GM21528 (cell line): ENCODE measurements at regions not wholly inside any gene's neighbourhood (a gene's known extent, or its start where the extent isn't known, plus 50 kb on each side); places are given as distances from the start of the nearest gene placed in this dataset.
"Not testable (repeated sequence)": the region's sequence is repeated elsewhere in the genome, so short reads cannot be mapped to it uniquely, and the experiment has no call there.

ENCODE experiments used
- ATAC-seq: cut with Tn5 transposase; IDR thresholded peaks from one replicate; pipeline ENCODE4 v1.9.1; 2021; ENCODE audit warnings: mild to moderate bottlenecking, moderate library complexity; ENCODE audit not compliant: unreplicated experiment, low FRiP score

DNA sequence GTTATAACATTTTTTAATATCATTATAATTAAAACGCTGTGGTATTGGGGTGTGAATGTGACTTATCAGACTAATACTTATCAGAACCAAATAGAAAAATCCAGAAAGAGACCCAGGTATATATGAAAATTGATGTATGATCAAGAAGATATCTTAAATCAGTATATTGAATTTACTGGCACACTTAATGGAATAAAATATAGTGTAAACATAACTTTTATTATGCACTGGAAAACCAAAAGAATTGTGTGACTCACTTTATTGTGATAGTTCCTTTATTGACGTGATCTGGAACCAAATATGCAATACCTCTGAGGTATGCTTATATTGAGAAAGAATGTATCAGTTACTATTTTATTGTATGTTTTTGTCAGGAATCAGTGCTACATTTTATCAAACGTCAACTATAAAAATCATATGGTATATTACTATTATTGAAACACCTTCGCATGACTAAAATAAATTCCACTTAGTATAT, 250.7 kb upstream of the SPOPL start:
- not testable (repeated sequence) for ATAC-seq

DNA sequence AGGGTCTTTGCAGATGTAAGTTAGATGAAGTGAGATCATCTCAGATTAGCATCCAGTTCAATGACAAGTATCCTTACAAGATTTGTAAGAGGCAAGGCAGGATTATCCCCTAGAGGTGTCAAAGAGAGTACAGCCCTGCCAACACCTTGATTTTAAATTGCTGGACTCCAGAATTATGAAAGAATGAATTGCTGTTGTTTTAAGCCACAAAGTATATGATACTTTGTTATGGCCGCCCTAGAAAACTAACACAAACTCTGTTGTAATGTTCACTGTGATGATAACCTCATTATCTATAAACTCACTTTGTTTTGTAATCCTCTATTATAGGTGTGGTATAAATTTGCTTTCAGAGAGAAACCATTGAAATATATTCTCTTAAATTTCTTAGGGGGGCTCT, 249.0 kb upstream of the SPOPL start:
- no peak for ATAC-seq

DNA sequence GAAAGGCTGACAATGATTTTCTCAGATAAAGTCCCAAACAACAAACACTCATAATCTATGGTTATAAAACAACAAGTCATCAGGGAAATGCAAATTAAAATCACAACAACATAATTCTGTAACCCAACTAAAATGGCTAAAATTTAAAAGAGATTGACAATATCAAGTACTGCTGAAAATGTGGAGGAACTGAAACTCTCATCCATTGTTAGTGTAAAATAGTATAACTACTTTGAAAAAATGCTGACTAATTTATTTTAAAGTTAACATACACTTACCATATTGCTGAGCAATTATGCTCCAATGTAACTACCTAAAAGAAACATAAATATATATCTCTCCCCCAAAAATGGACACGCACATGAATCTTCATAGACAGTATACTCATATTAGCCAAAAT, 245.9 kb upstream of the SPOPL start:
- ATAC-seq, result no peak

DNA sequence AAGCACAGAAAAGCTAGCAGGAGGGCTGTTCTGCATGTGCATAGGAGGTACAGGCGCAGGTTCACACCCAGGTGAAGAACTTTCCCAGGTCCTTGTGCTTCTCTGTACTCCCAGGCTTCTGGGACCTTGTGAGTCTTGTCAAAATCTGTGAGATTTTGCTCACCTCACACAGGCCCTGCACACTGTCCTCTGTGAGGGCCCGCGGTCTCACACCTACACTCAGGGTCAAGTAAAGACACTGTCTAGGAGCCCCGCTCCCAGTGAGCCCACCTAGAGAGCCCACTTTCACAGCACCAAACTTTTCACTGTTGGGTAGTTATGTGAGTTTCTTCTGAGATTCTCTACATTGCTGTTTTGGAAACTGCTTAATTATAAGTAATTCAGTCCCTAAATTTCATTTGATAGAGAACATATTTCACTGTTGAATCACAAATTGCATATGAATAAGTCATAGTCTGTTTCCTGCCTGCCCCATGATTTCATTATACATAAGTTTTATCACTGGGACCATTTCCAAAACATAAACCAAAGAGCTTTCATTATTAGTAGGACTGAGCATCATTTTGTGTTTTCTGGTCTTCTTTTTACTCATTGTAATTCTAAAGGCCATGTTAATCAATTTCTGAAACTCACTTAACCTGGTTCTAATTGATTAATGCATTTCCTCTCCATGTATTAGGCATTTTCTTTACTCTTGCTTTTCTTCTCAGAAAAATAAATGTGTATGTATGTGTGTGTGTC, 234.2 kb upstream of the SPOPL start:
- ATAC-seq, result peak; percentile 83

DNA sequence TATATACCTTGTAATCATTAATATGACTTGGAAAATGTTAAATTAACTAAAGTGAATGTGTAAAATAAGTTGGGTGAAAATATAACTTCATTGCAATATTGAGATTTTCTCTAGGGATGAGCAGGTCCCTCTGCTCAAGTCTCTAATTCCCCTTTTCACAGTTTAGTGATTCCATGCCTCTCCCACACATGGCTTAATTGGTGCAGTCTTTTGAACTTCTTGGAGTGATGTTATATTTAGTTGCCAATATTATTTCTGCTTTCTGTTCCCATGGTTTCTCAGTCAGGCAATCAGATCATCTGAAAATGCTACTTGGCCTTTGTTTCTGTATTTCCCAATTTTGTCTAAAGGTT, 233.7 kb upstream of the SPOPL start:
- peak; percentile 56 for ATAC-seq

DNA sequence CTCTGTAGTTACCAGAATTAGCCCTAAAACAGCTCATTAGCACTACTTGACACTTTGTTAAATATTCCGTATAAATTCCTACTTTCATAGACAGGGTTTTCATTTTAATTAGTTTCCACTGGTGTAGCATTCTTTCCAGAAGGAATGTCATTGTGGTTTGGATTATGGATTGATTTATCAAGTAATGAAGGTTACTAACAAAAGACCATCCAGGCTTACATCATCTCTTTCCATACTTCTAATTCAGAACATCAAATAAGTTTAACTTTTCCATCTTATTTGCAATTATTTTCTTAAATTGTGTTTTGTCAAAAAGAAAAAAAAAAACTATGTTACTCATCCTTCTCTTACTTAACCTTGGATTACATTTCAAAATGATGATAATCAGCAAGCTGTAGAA, 231.8 kb upstream of the SPOPL start:
- no peak for ATAC-seq

DNA sequence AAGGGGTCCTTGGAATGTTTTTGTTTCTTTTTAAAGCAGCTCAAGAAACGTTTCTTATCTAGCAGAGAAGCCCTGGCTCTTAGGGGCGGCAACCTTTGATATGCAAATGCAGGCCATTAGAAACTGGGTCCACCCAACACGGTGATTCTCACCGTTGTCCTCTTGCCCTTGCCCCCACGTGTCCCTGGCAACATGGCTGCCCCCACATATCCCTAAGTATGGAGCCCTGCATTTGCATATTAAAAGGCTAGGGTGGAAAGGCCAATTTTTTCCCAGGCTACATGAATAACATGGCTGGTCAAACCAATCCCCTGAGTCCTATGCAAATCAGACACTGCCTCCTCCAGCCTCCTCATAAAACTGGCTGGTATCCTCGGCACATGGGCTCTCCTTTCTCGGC, 230.1 kb upstream of the SPOPL start:
- no peak for ATAC-seq

DNA sequence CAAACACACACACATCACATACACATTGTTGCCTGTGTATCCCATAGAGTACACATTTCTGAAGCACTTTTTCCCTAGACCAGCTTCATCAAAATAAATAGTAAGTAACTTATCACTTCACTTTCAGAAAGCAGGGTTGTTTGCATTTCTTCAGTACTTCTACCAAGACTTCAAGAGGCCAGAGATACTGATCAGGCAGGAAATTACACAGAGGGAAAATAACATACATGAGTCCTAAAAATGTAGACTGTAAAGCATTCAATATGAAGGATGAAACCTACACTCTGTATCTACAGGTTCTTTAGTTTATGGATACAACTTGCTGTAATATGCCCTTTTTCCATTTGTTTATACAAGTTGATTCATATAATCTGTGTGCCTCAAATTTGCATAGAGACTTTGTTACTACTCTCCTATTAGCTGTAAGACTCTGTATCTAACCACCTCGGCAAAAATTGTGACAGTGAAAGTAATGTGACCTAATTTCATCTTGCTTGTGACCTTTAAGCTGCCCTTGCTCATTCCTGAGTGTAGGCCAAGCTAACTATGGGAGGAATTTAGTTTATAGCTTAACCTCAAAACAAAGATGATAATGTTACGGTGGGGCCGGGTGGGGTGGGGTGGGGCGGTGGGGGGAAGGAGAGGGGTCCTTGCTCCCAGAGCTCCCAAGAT, 228.9 kb upstream of the SPOPL start:
- ATAC-seq, result no peak

DNA sequence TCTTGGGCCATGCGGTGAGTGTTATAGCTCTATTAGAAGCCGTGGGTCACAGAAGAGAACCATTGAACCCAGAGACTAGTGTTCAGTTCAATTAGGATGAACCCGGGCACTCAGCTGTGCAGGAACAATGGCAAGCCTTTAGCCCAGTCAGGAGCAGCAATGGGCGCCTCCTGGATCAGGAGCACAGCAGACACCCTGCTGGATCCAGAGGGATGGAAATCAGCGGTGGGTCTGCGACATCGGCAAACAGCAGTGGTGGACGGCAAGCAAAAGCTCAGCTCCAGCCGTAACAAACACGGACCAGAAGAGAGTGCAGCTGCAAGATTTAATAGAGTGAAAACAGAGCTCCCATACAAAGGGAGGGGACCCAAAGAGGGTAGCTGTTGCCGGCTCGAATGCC, 228.3 kb upstream of the SPOPL start:
- ATAC-seq, result not testable (repeated sequence)

DNA sequence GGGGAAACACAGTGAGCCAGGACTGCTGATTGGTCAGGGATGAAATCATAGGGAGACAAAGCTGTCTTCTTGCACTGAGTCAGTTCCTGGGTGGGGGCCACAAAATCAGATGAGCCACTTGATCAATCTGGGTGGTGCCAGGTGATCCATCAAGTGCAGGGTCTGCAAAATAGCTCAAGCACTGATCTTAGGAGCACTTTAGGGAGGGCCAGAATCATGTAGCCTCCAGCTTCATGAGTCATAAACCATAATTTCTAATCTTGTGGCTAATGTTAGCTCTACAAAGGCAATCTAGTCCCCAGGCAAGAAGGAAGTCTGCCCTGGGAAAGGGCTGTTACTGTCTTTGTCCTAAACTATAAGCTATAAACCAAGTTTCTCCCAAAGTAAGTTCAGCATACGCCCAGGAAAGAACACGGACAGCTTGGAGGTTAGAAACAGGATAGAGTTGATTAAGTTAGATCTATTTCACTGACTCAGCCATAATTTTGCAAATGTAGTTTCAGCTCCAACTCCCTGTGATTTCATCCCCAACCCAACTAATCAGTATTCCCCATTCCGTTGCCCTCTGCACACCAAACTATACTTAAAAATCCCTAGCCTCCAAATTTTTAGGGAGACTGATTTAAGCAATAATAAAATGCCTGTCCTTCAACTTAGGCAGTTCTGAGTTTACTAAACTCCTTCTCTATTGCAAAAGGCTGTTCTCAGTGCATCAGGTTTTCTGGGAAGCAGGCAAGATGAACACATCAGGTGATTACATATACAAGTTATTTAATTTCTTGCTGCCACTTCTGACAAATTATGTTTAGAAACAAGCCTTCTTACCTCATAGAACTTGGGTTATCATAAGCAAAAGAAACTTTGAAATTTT, 226.9 kb upstream of the SPOPL start:
- no peak for ATAC-seq

DNA sequence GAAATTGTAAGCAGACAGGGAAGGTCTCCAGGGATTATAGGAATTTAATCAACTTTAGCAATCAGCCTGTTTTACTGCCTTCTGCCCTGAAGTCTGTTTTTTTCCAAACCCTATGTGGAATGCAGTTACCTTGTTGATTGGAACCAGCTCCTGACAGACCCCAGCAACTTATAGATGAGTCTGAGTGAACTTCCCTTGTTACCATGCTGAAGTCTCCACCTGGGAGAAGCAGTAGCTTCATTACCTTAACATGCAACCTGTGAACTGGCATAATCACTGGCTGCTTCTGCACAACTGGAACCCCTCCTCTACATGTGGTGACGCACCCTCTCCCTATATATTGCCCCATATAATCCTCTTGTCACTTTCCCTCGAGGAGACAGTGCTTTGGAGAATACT, 226.3 kb upstream of the SPOPL start:
- no peak for ATAC-seq

DNA sequence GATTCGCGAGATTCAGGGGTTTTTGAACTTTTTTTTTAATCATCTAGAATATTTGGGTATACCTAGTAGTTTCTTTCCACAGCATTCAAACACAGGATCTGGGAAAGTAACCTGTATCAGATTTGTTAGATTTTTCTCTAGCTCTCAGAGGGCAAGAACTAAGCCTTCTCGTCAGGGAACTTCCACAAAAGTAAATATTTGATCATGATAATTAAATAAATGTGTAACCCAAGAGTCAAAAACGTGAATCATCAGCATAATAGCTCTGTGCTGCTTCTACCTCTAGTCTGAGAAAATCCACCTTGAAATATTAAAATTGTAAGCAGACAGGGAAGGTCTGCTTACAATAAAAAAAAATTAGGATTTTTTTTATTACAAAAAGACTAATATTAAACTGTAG, 225.7 kb upstream of the SPOPL start:
- no peak for ATAC-seq

DNA sequence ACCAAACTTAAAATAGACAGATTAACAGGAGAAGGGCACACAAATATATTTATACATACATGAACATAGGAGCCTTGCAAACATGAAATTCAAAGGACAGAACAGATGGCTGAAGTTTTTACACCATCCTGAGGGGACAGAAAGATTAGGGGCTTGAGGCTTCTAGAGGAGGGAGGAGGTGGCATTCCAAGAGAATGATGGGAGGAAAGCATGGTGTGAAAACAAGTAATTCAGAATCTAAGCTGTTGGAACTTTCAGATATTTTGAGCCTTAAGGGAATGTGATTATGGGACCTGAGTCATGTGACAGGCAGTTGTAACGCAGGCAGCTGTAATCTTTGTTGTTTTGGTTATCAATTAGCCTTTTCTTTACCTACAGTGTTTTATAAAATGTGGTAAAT, 225.2 kb upstream of the SPOPL start:
- ATAC-seq, result no peak

DNA sequence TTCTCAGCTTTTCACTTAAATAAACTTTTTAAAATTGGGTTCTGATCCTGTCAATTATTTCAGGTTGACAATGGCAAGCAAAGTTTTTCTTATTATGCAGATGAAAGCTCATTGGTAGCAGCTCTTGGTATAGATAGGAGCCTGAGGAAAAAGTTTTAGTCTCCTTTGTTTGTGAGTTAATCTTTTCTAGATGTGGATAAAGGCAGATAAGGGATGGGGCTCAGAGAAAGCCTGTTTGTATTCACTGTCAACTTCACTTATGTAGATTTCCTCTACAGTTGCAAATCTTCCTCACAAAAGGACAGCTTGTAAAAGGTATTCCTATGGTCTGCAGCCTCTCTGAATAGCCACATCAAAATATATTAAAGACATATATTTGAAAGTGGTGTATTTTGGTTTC, 224.5 kb upstream of the SPOPL start:
- no peak for ATAC-seq

DNA sequence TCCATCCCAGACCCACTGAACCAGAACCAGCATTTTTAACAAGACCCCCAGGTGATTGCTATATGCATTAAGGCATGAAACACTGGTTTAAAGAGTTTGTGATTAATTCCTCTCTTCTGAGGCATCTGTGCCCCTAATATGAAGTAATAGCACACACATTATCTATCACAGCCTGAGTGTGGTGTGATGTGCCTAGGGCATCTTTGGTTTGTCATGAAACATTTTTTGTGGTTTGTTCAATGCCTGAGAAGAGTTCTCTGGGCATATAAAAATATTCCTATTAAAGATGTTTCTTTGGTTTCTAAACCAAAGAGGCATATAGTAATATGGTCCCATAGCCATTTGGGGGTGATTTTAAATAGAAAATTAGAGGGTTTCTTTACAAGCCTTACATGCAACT, 221.7 kb upstream of the SPOPL start:
- ATAC-seq, result no peak

DNA sequence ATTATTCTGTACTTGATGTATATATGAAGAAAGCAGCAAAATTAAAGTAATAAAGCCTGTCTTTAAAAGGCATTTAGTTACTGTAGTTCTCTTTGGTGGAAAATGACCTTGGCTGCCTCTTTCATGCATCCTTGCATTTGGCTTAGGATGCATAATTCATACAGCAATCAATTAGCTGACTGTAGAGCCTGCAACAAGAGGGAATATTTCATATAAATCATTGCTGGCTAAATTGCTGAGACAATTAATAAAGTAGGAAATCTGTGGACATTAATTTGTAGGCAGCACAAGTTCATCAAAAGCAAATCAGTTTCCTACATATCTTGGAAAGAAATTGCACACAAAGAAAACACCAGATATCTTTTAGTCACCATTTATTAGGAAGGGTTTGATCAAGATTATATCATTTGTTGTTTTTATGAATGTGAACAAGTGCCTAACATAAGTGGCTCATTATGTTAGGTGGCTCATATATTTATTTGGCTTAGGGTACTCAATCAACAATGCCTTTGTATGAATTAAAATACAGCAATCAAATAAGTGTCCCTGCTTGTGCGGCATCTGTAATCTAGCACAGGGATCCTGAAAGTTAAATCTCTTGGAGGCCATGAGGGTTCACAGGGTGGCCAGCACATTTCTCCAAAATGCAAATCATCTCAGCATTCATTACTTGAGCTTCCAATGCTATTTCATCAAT, 220.4 kb upstream of the SPOPL start:
- ATAC-seq, result no peak

DNA sequence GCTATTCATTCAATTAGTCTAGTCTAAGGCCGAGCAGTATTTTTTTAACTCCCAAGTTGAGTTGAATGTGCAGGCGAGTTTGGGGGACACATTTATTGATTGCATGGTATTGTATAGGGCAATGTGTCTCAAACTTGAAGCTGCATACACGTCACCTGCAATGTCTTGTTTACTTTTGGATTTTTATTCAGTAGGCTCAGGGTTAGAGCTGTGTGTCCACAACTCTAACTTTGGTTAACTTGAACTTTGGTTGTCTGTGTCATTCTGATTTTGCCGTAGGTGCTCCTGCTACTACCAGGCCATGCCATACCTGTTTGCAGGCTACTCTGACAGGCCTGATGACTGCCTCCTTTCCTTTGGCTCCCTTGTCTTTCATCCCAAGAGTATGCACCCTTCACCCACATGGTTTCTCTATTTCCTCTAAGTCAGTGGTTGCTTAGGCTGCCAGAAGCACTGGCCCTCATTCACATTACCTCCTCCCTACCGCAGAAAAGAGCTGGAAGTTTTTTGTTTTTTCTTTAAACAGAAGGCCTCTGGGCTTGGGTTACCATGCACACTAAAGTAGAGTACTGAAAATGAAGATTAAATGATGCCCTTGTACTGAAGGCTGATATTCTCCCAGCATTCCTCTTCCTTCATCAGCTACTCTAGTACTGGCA, 219.4 kb upstream of the SPOPL start:
- ATAC-seq, result no peak

DNA sequence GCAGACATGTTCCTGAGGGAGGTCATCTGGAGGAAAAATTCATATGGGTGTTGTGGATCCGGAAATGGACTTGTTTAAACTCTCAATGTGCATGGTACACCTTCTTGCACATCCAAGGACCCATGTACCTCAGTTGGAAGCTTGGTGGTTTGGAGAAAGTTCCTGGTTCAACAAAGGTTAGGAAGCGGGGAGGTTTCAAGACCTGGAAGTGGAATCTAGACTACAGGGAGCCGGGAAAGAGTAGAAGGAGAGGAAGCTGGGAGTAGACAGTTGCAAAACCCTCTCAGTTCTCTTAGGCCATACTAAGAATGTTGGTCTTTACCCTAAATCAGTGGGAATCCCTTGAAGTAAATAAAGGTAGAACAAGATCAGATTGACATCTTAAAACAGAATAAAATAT, 209.8 kb upstream of the SPOPL start:
- no peak for ATAC-seq

DNA sequence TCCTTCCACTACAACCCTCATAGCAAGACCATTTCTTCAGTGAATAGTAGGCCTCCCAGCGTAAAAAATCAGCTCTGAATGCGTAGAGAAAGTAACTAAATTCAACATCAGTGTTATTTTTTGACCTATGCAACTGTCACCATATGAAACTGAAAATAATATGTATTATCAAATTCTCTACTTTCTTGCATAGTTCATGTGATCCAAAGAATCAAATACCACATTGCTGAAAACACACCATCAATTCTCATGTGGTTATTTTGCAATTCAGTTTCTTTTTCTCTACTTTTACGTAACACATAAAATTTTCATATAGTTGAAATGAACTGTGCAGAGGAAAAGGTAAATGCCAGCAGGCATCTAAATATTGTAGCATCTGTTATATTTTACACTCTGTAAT, 208.5 kb upstream of the SPOPL start:
- ATAC-seq, result no peak

DNA sequence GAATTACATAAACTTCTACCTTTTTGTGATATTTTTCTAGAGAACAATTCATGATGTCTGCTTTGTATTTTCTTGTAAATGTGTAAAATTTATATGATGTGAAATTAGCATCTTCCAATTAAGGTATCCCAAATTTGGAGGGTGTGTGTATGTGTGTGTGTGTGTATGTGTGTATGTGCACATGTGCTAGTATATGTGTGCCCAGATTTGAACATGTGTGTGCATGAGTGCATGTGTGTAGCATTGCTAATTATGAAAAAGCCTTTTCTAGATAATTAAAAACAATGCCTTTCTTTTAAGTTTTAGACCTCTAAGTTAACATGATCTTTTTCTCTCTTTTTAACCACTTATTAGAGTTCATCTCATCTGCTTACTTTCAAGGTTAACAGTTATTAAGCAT, 208.0 kb upstream of the SPOPL start:
- ATAC-seq, result no peak
